HFFc6 (cell line): ENCODE measurements at regions not wholly inside any gene's neighbourhood (a gene's known extent, or its start where the extent isn't known, plus 50 kb on each side); places are given as distances from the start of the nearest gene placed in this dataset.

Source experiments
- DNase-seq: peaks from one replicate; pipeline ENCODE4 v3.0.0-alpha.2; 2018
- H3K27ac Mint-ChIP-seq: 2 replicates; pipeline ENCODE4 v1.8.0; 2020; ENCODE audit warnings: mild to moderate bottlenecking, mixed read lengths
- H3K27me3 Mint-ChIP-seq: 2 replicates; pipeline ENCODE4 v1.8.0; 2021; ENCODE audit warnings: mild to moderate bottlenecking, moderate library complexity, mixed read lengths; ENCODE audit not compliant: insufficient read depth
- H3K36me3 Mint-ChIP-seq: 2 replicates; pipeline ENCODE4 v1.8.0; 2021; ENCODE audit warnings: low read depth, mixed read lengths
- H3K4me1 Mint-ChIP-seq: 2 replicates; pipeline ENCODE4 v1.8.0; 2020; ENCODE audit warnings: low read depth, mixed read lengths
- H3K4me3 Mint-ChIP-seq: 2 replicates; pipeline ENCODE4 v1.8.0; 2020; ENCODE audit warnings: mild to moderate bottlenecking, moderate library complexity, mixed read lengths
- H3K9me3 Mint-ChIP-seq: 2 replicates; pipeline ENCODE4 v1.8.0; 2020; ENCODE audit warnings: mild to moderate bottlenecking, mixed read lengths
- TF ChIP-seq, protein P1 (sequence below): fragments of 200-600 bp; sonication (generic); IDR thresholded peaks from 2 replicates; pipeline ENCODE4 v1.5.0; 2021; ENCODE audit warnings: antibody characterized with exemption, mild to moderate bottlenecking

DNA sequence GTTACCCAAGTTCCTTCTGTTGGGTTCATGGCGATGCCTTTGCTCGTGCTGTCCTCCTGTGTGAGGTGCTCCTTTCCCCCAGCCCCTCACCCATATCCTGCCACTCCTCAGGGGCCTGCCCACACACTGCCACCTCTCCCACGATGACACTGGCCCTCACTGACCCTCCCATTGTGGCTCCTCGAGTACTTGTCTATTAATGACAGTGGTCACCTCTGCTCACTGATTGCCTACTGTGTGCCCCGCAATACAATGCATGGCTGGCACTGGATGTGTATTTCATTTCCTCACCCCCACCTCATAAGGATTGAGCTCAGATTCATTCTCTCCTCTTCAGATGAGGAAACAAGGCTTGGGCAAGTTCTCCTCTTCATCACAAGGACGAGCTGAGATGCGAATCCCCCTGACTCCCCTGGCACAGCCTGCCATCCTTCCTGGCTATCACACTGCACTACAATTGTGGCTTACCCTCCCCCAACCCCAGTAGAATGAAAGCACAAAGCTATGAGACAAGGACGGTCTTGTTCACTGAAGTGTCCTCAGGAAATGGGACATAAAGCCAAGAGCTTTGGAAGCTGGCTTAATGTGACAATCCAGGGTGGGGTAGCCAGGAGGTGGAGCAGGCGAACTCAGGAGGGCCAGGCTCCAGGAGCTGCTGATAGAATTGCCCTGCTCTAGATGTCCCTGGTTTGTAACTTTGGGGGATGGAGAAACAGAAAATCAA is 93.9 kb upstream of the RAB12 start:
- TF ChIP-seq, protein P1, sequence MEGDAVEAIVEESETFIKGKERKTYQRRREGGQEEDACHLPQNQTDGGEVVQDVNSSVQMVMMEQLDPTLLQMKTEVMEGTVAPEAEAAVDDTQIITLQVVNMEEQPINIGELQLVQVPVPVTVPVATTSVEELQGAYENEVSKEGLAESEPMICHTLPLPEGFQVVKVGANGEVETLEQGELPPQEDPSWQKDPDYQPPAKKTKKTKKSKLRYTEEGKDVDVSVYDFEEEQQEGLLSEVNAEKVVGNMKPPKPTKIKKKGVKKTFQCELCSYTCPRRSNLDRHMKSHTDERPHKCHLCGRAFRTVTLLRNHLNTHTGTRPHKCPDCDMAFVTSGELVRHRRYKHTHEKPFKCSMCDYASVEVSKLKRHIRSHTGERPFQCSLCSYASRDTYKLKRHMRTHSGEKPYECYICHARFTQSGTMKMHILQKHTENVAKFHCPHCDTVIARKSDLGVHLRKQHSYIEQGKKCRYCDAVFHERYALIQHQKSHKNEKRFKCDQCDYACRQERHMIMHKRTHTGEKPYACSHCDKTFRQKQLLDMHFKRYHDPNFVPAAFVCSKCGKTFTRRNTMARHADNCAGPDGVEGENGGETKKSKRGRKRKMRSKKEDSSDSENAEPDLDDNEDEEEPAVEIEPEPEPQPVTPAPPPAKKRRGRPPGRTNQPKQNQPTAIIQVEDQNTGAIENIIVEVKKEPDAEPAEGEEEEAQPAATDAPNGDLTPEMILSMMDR: no peak
- DNase-seq: no peak
- H3K27me3 Mint-ChIP-seq: peaks cover 31% of the 10 kb centered on the region
- 0 out of 2 replicates have a peak, but pooled peaks cover 5% of the 10 kb centered on the region for H3K4me1 Mint-ChIP-seq
- no peak overlapping the region for H3K4me3 Mint-ChIP-seq
- H3K9me3 Mint-ChIP-seq: peaks cover 1% of the 10 kb centered on the region; the same call in 1 of the 2 replicates
- no peak overlapping the region for H3K27ac Mint-ChIP-seq
- H3K36me3 Mint-ChIP-seq: no peaks in the 10 kb centered on the region

DNA sequence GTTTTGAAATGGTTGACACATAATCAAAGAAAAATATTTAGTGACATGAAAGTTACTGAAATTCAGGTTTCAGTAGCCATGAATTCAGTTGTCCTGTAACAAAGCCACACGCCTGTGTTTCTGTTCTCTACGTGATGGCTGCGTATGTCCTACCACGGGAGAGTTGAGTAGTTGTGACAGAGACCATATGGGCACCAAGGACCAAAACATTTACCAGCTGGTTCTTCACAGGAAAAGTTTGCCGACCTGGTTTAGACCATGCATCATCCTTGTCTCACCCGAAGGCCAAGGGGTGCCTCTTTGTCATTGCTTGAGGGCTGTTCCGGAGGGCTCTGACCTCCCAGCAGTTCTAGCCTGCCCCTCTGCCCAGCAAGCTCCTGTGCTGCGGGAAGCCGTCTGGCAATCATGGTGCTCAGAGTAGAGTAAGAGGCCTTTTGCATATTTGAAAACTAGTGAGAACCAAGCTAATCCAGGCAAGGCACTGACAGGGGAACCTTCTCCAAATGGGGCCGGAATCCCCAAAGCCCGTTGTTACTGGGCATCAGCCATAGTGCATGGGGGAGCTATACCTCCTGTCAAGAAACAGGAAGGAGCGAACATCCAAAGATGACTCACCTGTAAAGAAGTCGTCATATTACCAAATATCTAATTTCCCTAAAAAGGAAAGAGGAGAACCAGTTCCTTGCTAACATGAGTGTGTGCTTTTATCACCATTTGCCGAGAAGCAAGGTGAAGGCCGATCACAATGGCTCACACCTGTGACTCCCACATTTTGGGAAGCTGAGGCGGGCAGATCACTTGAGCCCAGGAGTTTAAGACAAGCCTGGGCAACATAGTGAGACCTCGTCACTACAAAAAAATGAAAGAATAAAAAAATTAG is 92.6 kb upstream of the RAB12 start:
- no peak overlapping the region for H3K27ac Mint-ChIP-seq
- no peak overlapping the region for H3K4me3 Mint-ChIP-seq
- TF ChIP-seq, protein P1: no peak
- H3K36me3 Mint-ChIP-seq: no peaks in the 10 kb centered on the region
- H3K27me3 Mint-ChIP-seq: peaks cover 25% of the 10 kb centered on the region
- no peak for DNase-seq
- H3K4me1 Mint-ChIP-seq: 0 out of 2 replicates have a peak, but pooled peaks cover 5% of the 10 kb centered on the region
- H3K9me3 Mint-ChIP-seq: peaks cover 4% of the 10 kb centered on the region; the same call in 1 of the 2 replicates

GRCh38 chr18:8517276-8517675 is 92.0 kb upstream of the RAB12 start:
- Mint-ChIP-seq H3K27me3 (peaks cover 19% of the 10 kb centered on the region), H3K36me3 (no peaks in the 10 kb centered on the region), H3K4me1 (0 out of 2 replicates have a peak, but pooled peaks cover 5% of the 10 kb centered on the region), H3K4me3 (no peak overlapping the region), H3K27ac (no peak overlapping the region), H3K9me3 (peaks cover 4% of the 10 kb centered on the region; the same call in 1 of the 2 replicates)
- DNase-seq: no peak
- TF ChIP-seq, protein P1: no peak

DNA sequence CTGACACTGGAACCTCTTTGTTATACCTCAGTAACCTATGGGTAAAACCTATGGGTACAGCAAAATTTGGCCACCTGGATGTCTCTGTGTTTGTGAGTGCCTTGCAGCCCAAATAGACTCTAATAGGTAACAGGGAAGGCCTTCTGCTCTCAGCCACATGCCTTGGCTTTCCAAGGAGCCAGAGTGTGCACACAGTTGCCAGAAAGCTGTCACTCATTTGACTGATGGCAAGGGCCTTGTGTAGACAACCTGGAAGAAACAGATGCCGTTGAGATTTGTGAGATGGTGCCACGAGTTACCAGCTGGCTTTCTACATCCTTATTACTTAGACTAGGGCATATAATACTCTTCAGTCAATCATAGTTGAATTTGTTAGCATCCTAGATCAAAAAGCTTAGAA is 90.1 kb upstream of the RAB12 start:
- H3K9me3 Mint-ChIP-seq: peaks cover 4% of the 10 kb centered on the region; the same call in 1 of the 2 replicates
- no peak for DNase-seq
- TF ChIP-seq, protein P1: no peak
- no peaks in the 10 kb centered on the region for H3K36me3 Mint-ChIP-seq
- 0 out of 2 replicates have a peak, but pooled peaks cover 5% of the 10 kb centered on the region for H3K4me1 Mint-ChIP-seq
- H3K4me3 Mint-ChIP-seq: no peak overlapping the region
- H3K27ac Mint-ChIP-seq: no peak overlapping the region
- peaks cover 21% of the 10 kb centered on the region for H3K27me3 Mint-ChIP-seq

GRCh38 chr18:8520266-8520665 is 89.0 kb upstream of the RAB12 start:
- no peaks in the 10 kb centered on the region for H3K36me3 Mint-ChIP-seq
- H3K9me3 Mint-ChIP-seq: peaks cover 4% of the 10 kb centered on the region; the same call in 1 of the 2 replicates
- 0 out of 2 replicates have a peak, but pooled peaks cover 5% of the 10 kb centered on the region for H3K4me1 Mint-ChIP-seq
- TF ChIP-seq, protein P1: no peak
- H3K4me3 Mint-ChIP-seq: no peak overlapping the region
- H3K27me3 Mint-ChIP-seq: peaks cover 21% of the 10 kb centered on the region
- no peak overlapping the region for H3K27ac Mint-ChIP-seq
- DNase-seq: no peak
